Ishikawa (cell line): ENCODE measurements at regions not wholly inside any gene's neighbourhood (a gene's known extent, or its start where the extent isn't known, plus 50 kb on each side); places are given as distances from the start of the nearest gene placed in this dataset.

Experiments used
- CEBPB ChIP-seq: IDR thresholded peaks from 2 replicates; pipeline ENCODE4 v1.6.1; 2012
- CREB1 ChIP-seq: IDR thresholded peaks from 2 replicates; pipeline ENCODE4 v1.6.1; 2012; ENCODE audit warnings: low read depth
- EP300 ChIP-seq: IDR thresholded peaks from 2 replicates; pipeline ENCODE4 v1.6.1; 2012; ENCODE audit warnings: borderline replicate concordance
- FOXM1 ChIP-seq: IDR thresholded peaks from 2 replicates; pipeline ENCODE4 v1.6.1; 2012; ENCODE audit warnings: low read depth, borderline replicate concordance
- NFIC ChIP-seq: IDR thresholded peaks from 2 replicates; pipeline ENCODE4 v1.6.1; 2012
- RAD21 ChIP-seq: IDR thresholded peaks from 2 replicates; pipeline ENCODE4 v1.6.1; 2012; ENCODE audit warnings: low read depth
- TAF1 ChIP-seq: IDR thresholded peaks from 2 replicates; pipeline ENCODE4 v1.6.1; 2012; ENCODE audit warnings: low read depth, mild to moderate bottlenecking
- TCF12 ChIP-seq: IDR thresholded peaks from 2 replicates; pipeline ENCODE4 v1.6.1; 2012; ENCODE audit warnings: low read depth
- YY1 ChIP-seq: IDR thresholded peaks from 2 replicates; pipeline ENCODE4 v1.6.1; 2012; ENCODE audit warnings: low read depth
- ZBTB7A ChIP-seq: IDR thresholded peaks from 2 replicates; pipeline ENCODE4 v1.6.1; 2012; ENCODE audit warnings: low read depth
- TF ChIP-seq, protein P1 (sequence below): IDR thresholded peaks from 2 replicates; pipeline ENCODE4 v1.6.1; 2012; ENCODE audit warnings: low read depth, mild to moderate bottlenecking
- TF ChIP-seq, protein P2 (sequence below): IDR thresholded peaks from 2 replicates; pipeline ENCODE4 v1.6.1; 2012

DNA sequence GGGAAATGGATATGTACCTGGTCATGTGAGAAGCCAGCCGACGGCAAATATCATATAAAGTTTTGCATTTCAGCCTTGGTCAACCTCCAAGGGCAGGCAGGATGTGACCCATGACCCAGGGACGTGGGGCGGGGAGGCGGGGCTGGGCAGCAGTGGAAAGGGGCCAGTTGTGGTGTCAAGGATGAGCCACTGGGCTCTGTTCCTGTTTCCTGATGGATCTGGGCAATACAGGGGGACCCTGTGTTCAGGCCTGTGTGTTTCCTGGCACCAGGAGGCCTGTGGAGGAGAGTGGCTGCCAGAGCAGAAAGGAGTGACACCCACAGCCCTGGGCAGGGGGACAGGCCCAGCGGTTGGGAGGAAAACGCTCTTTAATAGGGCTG, 106.9 kb downstream of the GATA6 start:
- TF ChIP-seq RAD21: no peak
- TF ChIP-seq YY1: no peak
- no peak for TF ChIP-seq TAF1
- TF ChIP-seq, protein P1, sequence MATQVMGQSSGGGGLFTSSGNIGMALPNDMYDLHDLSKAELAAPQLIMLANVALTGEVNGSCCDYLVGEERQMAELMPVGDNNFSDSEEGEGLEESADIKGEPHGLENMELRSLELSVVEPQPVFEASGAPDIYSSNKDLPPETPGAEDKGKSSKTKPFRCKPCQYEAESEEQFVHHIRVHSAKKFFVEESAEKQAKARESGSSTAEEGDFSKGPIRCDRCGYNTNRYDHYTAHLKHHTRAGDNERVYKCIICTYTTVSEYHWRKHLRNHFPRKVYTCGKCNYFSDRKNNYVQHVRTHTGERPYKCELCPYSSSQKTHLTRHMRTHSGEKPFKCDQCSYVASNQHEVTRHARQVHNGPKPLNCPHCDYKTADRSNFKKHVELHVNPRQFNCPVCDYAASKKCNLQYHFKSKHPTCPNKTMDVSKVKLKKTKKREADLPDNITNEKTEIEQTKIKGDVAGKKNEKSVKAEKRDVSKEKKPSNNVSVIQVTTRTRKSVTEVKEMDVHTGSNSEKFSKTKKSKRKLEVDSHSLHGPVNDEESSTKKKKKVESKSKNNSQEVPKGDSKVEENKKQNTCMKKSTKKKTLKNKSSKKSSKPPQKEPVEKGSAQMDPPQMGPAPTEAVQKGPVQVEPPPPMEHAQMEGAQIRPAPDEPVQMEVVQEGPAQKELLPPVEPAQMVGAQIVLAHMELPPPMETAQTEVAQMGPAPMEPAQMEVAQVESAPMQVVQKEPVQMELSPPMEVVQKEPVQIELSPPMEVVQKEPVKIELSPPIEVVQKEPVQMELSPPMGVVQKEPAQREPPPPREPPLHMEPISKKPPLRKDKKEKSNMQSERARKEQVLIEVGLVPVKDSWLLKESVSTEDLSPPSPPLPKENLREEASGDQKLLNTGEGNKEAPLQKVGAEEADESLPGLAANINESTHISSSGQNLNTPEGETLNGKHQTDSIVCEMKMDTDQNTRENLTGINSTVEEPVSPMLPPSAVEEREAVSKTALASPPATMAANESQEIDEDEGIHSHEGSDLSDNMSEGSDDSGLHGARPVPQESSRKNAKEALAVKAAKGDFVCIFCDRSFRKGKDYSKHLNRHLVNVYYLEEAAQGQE: no peak
- TF ChIP-seq EP300: no peak
- no peak for TF ChIP-seq ZBTB7A
- TF ChIP-seq CREB1: no peak
- no peak for TF ChIP-seq NFIC
- TF ChIP-seq TCF12: no peak
- no peak for TF ChIP-seq FOXM1
- TF ChIP-seq, protein P2, sequence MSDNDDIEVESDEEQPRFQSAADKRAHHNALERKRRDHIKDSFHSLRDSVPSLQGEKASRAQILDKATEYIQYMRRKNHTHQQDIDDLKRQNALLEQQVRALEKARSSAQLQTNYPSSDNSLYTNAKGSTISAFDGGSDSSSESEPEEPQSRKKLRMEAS: no peak
- no peak for TF ChIP-seq CEBPB
